ENCODE measurements at regions not wholly inside any gene's neighbourhood (a gene's known extent, or its start where the extent isn't known, plus 50 kb on each side); places are given as distances from the start of the nearest gene placed in this dataset.

DNA sequence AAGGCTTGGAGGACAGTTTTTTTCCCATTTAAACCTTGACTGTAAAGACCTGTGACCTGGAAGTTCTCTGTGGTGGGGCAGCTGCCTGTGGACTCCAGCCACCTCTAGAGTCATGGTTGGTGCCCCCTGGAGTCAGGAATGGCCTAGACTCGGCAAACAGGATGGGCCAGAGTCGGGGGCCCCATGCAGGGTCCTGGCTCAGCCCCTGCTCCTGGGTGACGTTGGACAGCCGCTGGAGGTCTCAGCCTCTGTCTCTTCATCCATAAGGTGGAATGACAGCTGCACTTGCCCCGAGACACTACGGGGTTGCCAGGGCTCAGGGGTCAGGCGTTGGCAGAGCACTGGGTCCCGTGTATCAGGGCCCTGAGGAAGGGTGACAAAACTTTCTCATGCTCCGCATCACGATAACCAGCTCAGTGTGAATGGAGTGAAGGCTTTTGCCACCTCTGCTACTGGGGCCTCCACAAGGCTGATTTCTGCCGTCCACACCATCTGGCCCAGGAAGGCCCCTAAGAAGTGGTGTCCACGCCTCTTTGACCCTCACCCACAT is 58.5 kb upstream of the TTC34 start:
- 68% methylated on average over 11 of the region's 12 CpGs; no CpG with 5 or more reads in 1 of the 2 donors for WGBS, 2 donors
- TF ChIP-seq POLR2A (IDR thresholded peaks at IDR 0.05) = no peak
- TF ChIP-seq, protein P1, sequence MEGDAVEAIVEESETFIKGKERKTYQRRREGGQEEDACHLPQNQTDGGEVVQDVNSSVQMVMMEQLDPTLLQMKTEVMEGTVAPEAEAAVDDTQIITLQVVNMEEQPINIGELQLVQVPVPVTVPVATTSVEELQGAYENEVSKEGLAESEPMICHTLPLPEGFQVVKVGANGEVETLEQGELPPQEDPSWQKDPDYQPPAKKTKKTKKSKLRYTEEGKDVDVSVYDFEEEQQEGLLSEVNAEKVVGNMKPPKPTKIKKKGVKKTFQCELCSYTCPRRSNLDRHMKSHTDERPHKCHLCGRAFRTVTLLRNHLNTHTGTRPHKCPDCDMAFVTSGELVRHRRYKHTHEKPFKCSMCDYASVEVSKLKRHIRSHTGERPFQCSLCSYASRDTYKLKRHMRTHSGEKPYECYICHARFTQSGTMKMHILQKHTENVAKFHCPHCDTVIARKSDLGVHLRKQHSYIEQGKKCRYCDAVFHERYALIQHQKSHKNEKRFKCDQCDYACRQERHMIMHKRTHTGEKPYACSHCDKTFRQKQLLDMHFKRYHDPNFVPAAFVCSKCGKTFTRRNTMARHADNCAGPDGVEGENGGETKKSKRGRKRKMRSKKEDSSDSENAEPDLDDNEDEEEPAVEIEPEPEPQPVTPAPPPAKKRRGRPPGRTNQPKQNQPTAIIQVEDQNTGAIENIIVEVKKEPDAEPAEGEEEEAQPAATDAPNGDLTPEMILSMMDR (IDR thresholded peaks at IDR 0.05) = no peak
- Histone ChIP-seq H3K4me3 (no peak overlapping the region), H3K27ac (no peak overlapping the region), H3K27me3 (no peaks in the 10 kb centered on the region), H3K4me1 (no peaks in the 10 kb centered on the region), H3K36me3 (replicated peaks in 1 of 2; ENCODE audit: insufficient read depth in 1 of 2, low read depth in 2 of 2) (no peaks in the 10 kb centered on the region), H3K9me3 (no peaks in the 10 kb centered on the region)
- no peak for DNase-seq
- no peak for ATAC-seq
- intact Hi-C loops (cut with DNase I) = no loop called here

DNA sequence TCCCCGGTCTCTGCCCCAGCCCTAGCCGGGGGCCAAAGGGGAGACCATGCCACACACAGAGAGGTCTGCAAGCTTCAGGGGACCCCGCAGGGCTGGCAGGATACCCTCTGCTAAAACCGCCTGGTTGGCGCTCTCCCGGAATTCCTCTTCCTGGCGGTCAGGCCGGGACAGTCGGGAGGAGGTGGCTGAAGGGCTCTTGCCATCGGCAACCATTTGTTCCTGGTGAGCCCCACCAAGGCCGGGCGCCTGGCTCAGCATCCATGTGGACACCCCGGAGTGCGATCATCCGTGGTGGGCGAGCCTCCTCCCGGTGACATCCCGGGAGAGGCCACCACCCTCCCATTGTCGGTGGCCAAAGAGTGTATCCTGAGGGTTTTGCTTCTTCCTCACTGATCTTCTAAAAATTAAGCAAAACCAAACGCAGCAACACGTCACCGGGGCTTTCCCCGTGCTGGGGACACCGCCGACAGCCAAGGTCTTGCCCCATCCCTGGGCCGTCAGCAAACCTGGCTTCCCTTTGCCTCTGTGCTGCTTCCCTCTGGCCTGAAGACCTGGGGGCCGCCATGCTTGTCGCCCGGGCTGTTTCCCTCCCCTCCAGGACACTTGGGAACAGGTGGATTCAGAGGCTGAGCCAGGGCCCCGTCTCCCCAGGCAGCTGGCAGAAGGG is 59.1 kb upstream of the TTC34 start:
- Histone ChIP-seq H3K9me3 (no peaks in the 10 kb centered on the region), H3K4me1 (no peaks in the 10 kb centered on the region), H3K4me3 (no peak overlapping the region), H3K27ac (no peak overlapping the region), H3K36me3 (replicated peaks in 1 of 2; ENCODE audit: insufficient read depth in 1 of 2, low read depth in 2 of 2) (no peaks in the 10 kb centered on the region), H3K27me3 (no peaks in the 10 kb centered on the region)
- TF ChIP-seq, protein P1 (IDR thresholded peaks at IDR 0.05) = no peak
- TF ChIP-seq POLR2A (IDR thresholded peaks at IDR 0.05) = no peak
- intact Hi-C loops (cut with DNase I) = no loop called here
- no peak for DNase-seq
- no peak for ATAC-seq
- WGBS, 2 donors = 70 to 80% methylated on average over 2 to 27 of the region's 30 CpGs

DNA sequence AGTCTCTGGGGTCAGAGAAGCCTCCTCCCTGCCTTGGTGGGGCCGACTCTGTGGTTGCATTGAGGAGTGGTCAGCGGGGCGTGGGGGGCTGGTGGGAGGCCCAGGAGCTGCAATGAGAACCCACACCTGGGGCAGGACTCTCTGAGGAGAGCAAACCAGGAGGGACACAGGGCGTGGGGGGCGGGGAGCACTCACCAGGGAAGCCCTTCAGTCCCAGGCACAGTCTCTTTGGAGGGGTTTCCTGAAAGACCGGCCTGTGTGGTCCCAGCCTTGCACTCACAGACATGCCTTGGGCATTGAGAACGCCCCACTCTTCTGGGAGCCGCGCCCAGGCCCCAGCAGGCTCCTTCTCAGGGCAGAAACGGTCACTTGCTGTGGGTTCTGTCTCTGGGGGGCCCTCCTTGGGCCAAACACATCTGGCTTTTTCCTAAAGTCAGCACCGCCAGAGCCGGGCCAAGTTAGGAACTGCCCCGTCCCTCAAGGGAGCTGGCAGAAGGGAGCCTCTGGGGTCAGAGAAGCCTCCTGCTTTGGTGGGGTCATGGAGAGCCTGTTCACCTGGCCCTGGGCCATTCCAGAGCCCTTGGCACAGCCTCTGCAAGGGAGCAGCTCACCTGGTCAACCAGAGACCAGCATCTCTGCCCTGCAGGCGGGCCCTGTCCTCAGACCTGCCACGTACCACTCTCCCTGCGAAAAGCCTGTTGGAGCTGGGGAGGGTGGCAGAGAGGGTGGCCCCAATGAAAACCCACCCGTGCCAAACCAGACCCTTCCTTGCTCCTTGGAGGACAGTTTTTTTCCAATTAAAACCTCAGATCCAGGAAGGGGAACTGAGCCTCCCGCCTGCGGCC is 59.9 kb upstream of the TTC34 start:
- no peaks in the 10 kb centered on the region for H3K36me3 ChIP-seq (replicated peaks in 1 of 2; ENCODE audit: insufficient read depth in 1 of 2, low read depth in 2 of 2)
- no peaks in the 10 kb centered on the region for H3K4me1 ChIP-seq
- intact Hi-C loops (cut with DNase I) = no loop called here
- no peak for TF ChIP-seq POLR2A (IDR thresholded peaks at IDR 0.05)
- TF ChIP-seq, protein P1 (IDR thresholded peaks at IDR 0.05) = no peak
- WGBS, 2 donors = 46 to 69% methylated on average over 7 to 19 of the region's 19 CpGs
- no peak for DNase-seq
- no peaks in the 10 kb centered on the region for H3K9me3 ChIP-seq
- no peak overlapping the region for H3K4me3 ChIP-seq
- H3K27me3 ChIP-seq = no peaks in the 10 kb centered on the region
- no peak for ATAC-seq
- no peak overlapping the region for H3K27ac ChIP-seq

DNA sequence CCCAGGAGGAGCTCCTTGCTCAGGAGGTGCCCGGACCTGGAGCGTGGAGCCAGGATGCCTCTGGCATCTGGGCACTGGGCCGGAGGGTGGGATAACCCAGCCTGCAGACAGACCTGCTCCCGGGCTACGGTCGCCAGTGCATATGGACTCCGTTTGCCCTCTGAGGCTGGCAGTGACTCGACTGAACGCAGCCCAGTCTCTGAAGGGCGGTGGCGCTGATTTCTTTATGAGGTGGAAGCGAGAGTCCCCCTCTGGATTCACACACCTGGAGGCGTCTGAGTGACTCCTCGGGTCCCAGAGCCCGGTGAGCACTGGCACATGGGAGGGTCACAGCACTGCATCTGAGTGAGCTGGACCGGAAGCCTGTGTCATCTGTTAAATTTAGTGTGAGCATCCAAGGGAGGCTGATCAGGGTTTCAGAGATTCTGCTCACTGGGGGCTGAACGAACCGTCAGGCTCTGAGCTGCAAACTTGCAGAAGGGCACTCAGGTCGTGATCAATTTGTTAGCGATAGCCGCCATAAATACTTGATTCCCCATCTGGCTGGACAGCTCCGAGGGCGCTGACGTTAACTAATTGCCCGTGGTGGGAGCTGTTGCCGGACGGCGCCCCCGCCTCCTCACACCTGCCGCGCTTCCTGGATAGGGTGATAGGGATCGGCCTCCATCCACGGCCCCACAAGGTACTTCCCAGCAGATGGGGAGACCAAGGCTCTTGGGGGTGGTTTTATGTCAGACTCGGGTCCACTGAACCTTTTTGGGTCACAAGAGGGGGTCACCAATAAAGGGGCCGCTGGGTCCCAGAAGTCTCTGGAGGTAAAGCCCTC is 60.7 kb upstream of the TTC34 start:
- Histone ChIP-seq H3K4me3 (no peak overlapping the region), H3K4me1 (no peaks in the 10 kb centered on the region), H3K36me3 (replicated peaks in 1 of 2; ENCODE audit: insufficient read depth in 1 of 2, low read depth in 2 of 2) (no peaks in the 10 kb centered on the region), H3K27me3 (no peaks in the 10 kb centered on the region), H3K27ac (no peak overlapping the region), H3K9me3 (no peaks in the 10 kb centered on the region)
- TF ChIP-seq POLR2A (IDR thresholded peaks at IDR 0.05) = no peak
- TF ChIP-seq, protein P1 (IDR thresholded peaks at IDR 0.05) = no peak
- DNase-seq (no peak), ATAC-seq (no peak)
- 46 to 62% methylated on average over 3 to 35 of the region's 35 CpGs for WGBS, 2 donors
- intact Hi-C loops (cut with DNase I) = no loop called here

All from body of pancreas (tissue), 4 donors.